Keratinocyte (primary cell): ENCODE measurements at regions not wholly inside any gene's neighbourhood (a gene's known extent, or its start where the extent isn't known, plus 50 kb on each side); places are given as distances from the start of the nearest gene placed in this dataset.

Experiments used
- DNase-seq: peaks from one replicate; pipeline ENCODE4 v3.0.0-alpha.2; 2011; ENCODE audit warnings: low read depth, missing footprints, low spot score
- FAIRE-seq: peaks from 2 replicates; lab custom pipeline; 2011; peaks lifted over from hg19 to GRCh38; lab: Jason Lieb, UNC
- H2AFZ ChIP-seq: 2 replicates; pipeline ENCODE4 v1.6.0; 2012; ENCODE audit warnings: low read length, control low read depth, inconsistent platforms; ENCODE audit not compliant: control insufficient read depth
- H3K27ac ChIP-seq: 2 replicates; pipeline ENCODE4 v1.5.1; 2011; ENCODE audit warnings: low read length; ENCODE audit not compliant: control insufficient read depth, insufficient read depth
- H3K27me3 ChIP-seq: 3 replicates; pipeline ENCODE4 v1.6.0; 2011; ENCODE audit warnings: low read length; ENCODE audit not compliant: control insufficient read depth, insufficient read depth; ENCODE audit errors: extremely low read depth
- H3K36me3 ChIP-seq, 2 experiments: 2 replicates in 1 of 2; 3 replicates in 1 of 2; pipeline ENCODE4 v1.5.1; 2011; ENCODE audit warnings: low read length in 2 of 2, mild to moderate bottlenecking in 1 of 2; ENCODE audit not compliant: control insufficient read depth in 2 of 2, insufficient read depth in 2 of 2; ENCODE audit errors: extremely low read depth in 1 of 2
- H3K4me1 ChIP-seq: 3 replicates; pipeline ENCODE4 v1.5.1; 2011; ENCODE audit warnings: low read length; ENCODE audit not compliant: control insufficient read depth, insufficient read depth; ENCODE audit errors: extremely low read depth
- H3K4me2 ChIP-seq: 3 replicates; pipeline ENCODE4 v1.6.0; 2011; ENCODE audit warnings: low read depth, low read length; ENCODE audit not compliant: control insufficient read depth, insufficient read depth; ENCODE audit errors: extremely low read depth
- H3K4me3 ChIP-seq, 3 experiments: fragments of 200-600 bp in 1 of 3; sonication (generic) in 1 of 3; 2 replicates in 2 of 3; 3 replicates in 1 of 3; pipeline ENCODE4 v1.5.1; 2011 to 2016; ENCODE audit warnings: low read length in 3 of 3, mild to moderate bottlenecking in 3 of 3, control low read depth in 2 of 3, inconsistent platforms in 1 of 3, low read depth in 1 of 3, mixed read lengths in 1 of 3, mixed run types in 1 of 3, moderate library complexity in 1 of 3; ENCODE audit not compliant: control insufficient read depth in 2 of 3, insufficient read depth in 2 of 3; ENCODE audit errors: extremely low read depth in 1 of 3
- H3K79me2 ChIP-seq: 2 replicates; pipeline ENCODE4 v1.6.0; 2012; ENCODE audit warnings: low read length; ENCODE audit not compliant: control insufficient read depth, insufficient read depth
- H3K9ac ChIP-seq: 3 replicates; pipeline ENCODE4 v1.6.0; 2011; ENCODE audit warnings: low read length; ENCODE audit not compliant: control insufficient read depth, insufficient read depth; ENCODE audit errors: extremely low read depth
- H3K9me1 ChIP-seq: 3 replicates; pipeline ENCODE4 v1.6.0; 2011; ENCODE audit warnings: low read length; ENCODE audit not compliant: control insufficient read depth, insufficient read depth; ENCODE audit errors: extremely low read depth
- H3K9me3 ChIP-seq: 2 replicates; pipeline ENCODE4 v1.5.1; 2012; ENCODE audit warnings: low read depth, low read length; ENCODE audit not compliant: control insufficient read depth
- H4K20me1 ChIP-seq: 3 replicates; pipeline ENCODE4 v1.6.0; 2011; ENCODE audit warnings: low read length; ENCODE audit not compliant: control insufficient read depth, insufficient read depth; ENCODE audit errors: extremely low read depth
- EZH2 ChIP-seq: IDR thresholded peaks from one replicate; pipeline ENCODE4 v1.6.1; 2012; ENCODE audit warnings: inconsistent platforms, mild to moderate bottlenecking, low read length, moderate library complexity
- dilution Hi-C: fragments of 300-500 bp; cut with MboI; formaldehyde crosslinking; loops from one replicate; pipeline ENCODE4 v1.7.0; 2020; ENCODE audit warnings: low sequenced_read_pairs; ENCODE audit not compliant: extremely low pct_ligation_motif_present
- TF ChIP-seq, protein P1 (sequence below), 3 experiments: IDR thresholded peaks in 1 of 3; conservative IDR thresholded peaks in 1 of 3; optimal IDR thresholded peaks in 1 of 3; 2 replicates in 2 of 3; 3 replicates in 1 of 3; pipeline versions ENCODE3 to v1.5.1; 2011; ENCODE audit warnings: low read length in 3 of 3, mild to moderate bottlenecking in 3 of 3, moderate library complexity in 2 of 3, control low read depth in 1 of 3, inconsistent platforms in 1 of 3; ENCODE audit not compliant: insufficient read depth in 2 of 3; ENCODE audit errors: extremely low read depth in 1 of 3

- no peak overlapping the region for H3K4me3 ChIP-seq
- H4K20me1 ChIP-seq, result no peaks in the 10 kb centered on the region
- FAIRE-seq (no peak), DNase-seq (no peak)
- no peak overlapping the region for H3K27ac ChIP-seq
- no peak overlapping the region for H2AFZ ChIP-seq
- no peaks in the 10 kb centered on the region for H3K4me1 ChIP-seq
- no peaks in the 10 kb centered on the region for H3K27me3 ChIP-seq
- no peaks in the 10 kb centered on the region for H3K36me3 ChIP-seq
- H3K9me1 ChIP-seq, result no peaks in the 10 kb centered on the region
- dilution Hi-C loops, result no loop called here
- H3K4me2 ChIP-seq, result no peak overlapping the region
- H3K9me3 ChIP-seq, result no peaks in the 10 kb centered on the region
- no peaks in the 10 kb centered on the region for H3K79me2 ChIP-seq
- no peak overlapping the region for H3K9ac ChIP-seq
- TF ChIP-seq EZH2, result no peak
- TF ChIP-seq, protein P1, sequence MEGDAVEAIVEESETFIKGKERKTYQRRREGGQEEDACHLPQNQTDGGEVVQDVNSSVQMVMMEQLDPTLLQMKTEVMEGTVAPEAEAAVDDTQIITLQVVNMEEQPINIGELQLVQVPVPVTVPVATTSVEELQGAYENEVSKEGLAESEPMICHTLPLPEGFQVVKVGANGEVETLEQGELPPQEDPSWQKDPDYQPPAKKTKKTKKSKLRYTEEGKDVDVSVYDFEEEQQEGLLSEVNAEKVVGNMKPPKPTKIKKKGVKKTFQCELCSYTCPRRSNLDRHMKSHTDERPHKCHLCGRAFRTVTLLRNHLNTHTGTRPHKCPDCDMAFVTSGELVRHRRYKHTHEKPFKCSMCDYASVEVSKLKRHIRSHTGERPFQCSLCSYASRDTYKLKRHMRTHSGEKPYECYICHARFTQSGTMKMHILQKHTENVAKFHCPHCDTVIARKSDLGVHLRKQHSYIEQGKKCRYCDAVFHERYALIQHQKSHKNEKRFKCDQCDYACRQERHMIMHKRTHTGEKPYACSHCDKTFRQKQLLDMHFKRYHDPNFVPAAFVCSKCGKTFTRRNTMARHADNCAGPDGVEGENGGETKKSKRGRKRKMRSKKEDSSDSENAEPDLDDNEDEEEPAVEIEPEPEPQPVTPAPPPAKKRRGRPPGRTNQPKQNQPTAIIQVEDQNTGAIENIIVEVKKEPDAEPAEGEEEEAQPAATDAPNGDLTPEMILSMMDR (optimal IDR thresholded peaks at IDR 0.05 in 1 of 3, IDR thresholded peaks at IDR 0.05 in 1 of 3, conservative IDR thresholded peaks at IDR 0.05 in 1 of 3; ENCODE audit: extremely low read depth in 1 of 3, insufficient read depth in 2 of 3, low read length in 3 of 3), result no peak
Measured at GRCh38 chr14:101379842-101380241, 181.5 kb upstream of the DIO3 start.

DNA sequence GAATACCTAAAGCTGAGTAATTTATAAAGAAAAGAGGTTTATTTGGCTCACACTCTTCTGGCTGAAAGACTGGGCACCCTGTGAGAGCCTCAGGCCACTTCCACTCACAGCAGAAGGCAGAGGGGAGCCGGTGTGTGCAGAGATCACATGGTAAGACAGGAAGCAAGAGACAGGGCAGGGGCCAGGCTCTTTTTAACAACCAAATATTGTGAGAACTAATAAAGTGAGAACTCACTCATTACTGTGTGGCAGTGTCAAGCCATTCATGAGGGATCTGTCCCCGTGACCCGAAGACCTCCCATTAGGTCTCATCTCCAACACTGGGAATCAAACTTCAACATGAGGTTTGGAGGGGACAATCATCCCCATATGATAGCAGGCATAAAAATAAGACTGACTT is 180.8 kb upstream of the DIO3 start:
- dilution Hi-C loops, result no loop called here
- Histone ChIP-seq H3K36me3 (no peaks in the 10 kb centered on the region), H3K9me1 (no peaks in the 10 kb centered on the region), H3K9me3 (no peaks in the 10 kb centered on the region), H3K4me2 (no peak overlapping the region), H4K20me1 (no peaks in the 10 kb centered on the region), H3K27ac (no peak overlapping the region), H3K4me3 (no peak overlapping the region), H3K79me2 (no peaks in the 10 kb centered on the region), H3K27me3 (no peaks in the 10 kb centered on the region), H3K4me1 (no peaks in the 10 kb centered on the region), H3K9ac (no peak overlapping the region), H2AFZ (no peak overlapping the region)
- no peak for TF ChIP-seq EZH2
- TF ChIP-seq, protein P1 (optimal IDR thresholded peaks at IDR 0.05 in 1 of 3, IDR thresholded peaks at IDR 0.05 in 1 of 3, conservative IDR thresholded peaks at IDR 0.05 in 1 of 3; ENCODE audit: extremely low read depth in 1 of 3, insufficient read depth in 2 of 3, low read length in 3 of 3), result no peak
- FAIRE-seq, result no peak
- DNase-seq, result no peak
